ENCODE measurements at regions not wholly inside any gene's neighbourhood (a gene's known extent, or its start where the extent isn't known, plus 50 kb on each side); places are given as distances from the start of the nearest gene placed in this dataset.

DNA sequence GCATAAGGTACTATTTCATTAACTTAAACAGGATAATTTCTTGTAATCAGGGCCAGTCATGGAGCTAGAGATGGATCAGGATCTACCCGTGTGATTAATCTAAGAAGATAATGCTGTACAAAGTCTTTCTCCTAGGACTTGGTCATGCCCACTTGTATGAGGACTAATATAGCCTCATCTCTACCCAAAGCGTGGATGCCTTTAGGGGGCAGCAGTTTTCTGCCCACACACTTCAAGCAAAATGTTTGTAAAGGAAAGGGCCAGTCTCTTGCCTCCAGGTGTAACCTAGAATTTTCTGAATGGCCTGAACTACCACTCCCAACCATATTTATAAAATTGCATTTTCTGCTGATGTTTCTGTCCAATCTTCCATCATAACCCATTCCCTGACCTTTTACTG, 764.0 kb upstream of the IGFBP3 start:
- TF ChIP-seq, protein P1, sequence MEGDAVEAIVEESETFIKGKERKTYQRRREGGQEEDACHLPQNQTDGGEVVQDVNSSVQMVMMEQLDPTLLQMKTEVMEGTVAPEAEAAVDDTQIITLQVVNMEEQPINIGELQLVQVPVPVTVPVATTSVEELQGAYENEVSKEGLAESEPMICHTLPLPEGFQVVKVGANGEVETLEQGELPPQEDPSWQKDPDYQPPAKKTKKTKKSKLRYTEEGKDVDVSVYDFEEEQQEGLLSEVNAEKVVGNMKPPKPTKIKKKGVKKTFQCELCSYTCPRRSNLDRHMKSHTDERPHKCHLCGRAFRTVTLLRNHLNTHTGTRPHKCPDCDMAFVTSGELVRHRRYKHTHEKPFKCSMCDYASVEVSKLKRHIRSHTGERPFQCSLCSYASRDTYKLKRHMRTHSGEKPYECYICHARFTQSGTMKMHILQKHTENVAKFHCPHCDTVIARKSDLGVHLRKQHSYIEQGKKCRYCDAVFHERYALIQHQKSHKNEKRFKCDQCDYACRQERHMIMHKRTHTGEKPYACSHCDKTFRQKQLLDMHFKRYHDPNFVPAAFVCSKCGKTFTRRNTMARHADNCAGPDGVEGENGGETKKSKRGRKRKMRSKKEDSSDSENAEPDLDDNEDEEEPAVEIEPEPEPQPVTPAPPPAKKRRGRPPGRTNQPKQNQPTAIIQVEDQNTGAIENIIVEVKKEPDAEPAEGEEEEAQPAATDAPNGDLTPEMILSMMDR (IDR thresholded peaks at IDR 0.05) = no peak
- TF ChIP-seq POLR2A (IDR thresholded peaks at IDR 0.05) = no peak
